ENCODE measurements at regions not wholly inside any gene's neighbourhood (a gene's known extent, or its start where the extent isn't known, plus 50 kb on each side); places are given as distances from the start of the nearest gene placed in this dataset.

GRCh38 chr6:67736816-67737215 lies 898.3 kb upstream of the ADGRB3 start:
- no peak for TF ChIP-seq TAF1 (IDR thresholded peaks at IDR 0.05; ENCODE audit: borderline replicate concordance, insufficient read depth, low read length)
- TF ChIP-seq REST (IDR thresholded peaks at IDR 0.05; ENCODE audit: insufficient read depth in 1 of 2, low read depth in 2 of 2, low read length in 2 of 2), result no peak
- TF ChIP-seq POLR2AphosphoS5 (IDR thresholded peaks at IDR 0.05; ENCODE audit: low read depth, low read length), result no peak
- no peak for TF ChIP-seq FOXP2 (optimal IDR thresholded peaks at IDR 0.05; ENCODE audit: borderline replicate concordance, extremely low read depth, extremely low read length, insufficient read depth)
- TF ChIP-seq SIN3A (IDR thresholded peaks at IDR 0.05; ENCODE audit: borderline replicate concordance, insufficient read depth, low read length), result no peak

GRCh38 chr6:67736161-67736560 lies 898.9 kb upstream of the ADGRB3 start:
- no peak for TF ChIP-seq POLR2AphosphoS5 (IDR thresholded peaks at IDR 0.05; ENCODE audit: low read depth, low read length)
- TF ChIP-seq REST (IDR thresholded peaks at IDR 0.05; ENCODE audit: insufficient read depth in 1 of 2, low read depth in 2 of 2, low read length in 2 of 2), result no peak
- no peak for TF ChIP-seq FOXP2 (optimal IDR thresholded peaks at IDR 0.05; ENCODE audit: borderline replicate concordance, extremely low read depth, extremely low read length, insufficient read depth)
- no peak for TF ChIP-seq TAF1 (IDR thresholded peaks at IDR 0.05; ENCODE audit: borderline replicate concordance, insufficient read depth, low read length)
- TF ChIP-seq SIN3A (IDR thresholded peaks at IDR 0.05; ENCODE audit: borderline replicate concordance, insufficient read depth, low read length), result no peak

- TF ChIP-seq TAF1 (IDR thresholded peaks at IDR 0.05; ENCODE audit: borderline replicate concordance, insufficient read depth, low read length) (no peak), SIN3A (IDR thresholded peaks at IDR 0.05; ENCODE audit: borderline replicate concordance, insufficient read depth, low read length) (no peak), REST (IDR thresholded peaks at IDR 0.05; ENCODE audit: insufficient read depth in 1 of 2, low read depth in 2 of 2, low read length in 2 of 2) (no peak), FOXP2 (optimal IDR thresholded peaks at IDR 0.05; ENCODE audit: borderline replicate concordance, extremely low read depth, extremely low read length, insufficient read depth) (no peak), POLR2AphosphoS5 (IDR thresholded peaks at IDR 0.05; ENCODE audit: low read depth, low read length) (no peak)
These were observed 899.5 kb upstream of the ADGRB3 start for GRCh38 chr6:67735623-67736022.

- no peak for TF ChIP-seq REST (IDR thresholded peaks at IDR 0.05; ENCODE audit: insufficient read depth in 1 of 2, low read depth in 2 of 2, low read length in 2 of 2)
- no peak for TF ChIP-seq TAF1 (IDR thresholded peaks at IDR 0.05; ENCODE audit: borderline replicate concordance, insufficient read depth, low read length)
- no peak for TF ChIP-seq FOXP2 (optimal IDR thresholded peaks at IDR 0.05; ENCODE audit: borderline replicate concordance, extremely low read depth, extremely low read length, insufficient read depth)
- TF ChIP-seq POLR2AphosphoS5 (IDR thresholded peaks at IDR 0.05; ENCODE audit: low read depth, low read length), result no peak
- no peak for TF ChIP-seq SIN3A (IDR thresholded peaks at IDR 0.05; ENCODE audit: borderline replicate concordance, insufficient read depth, low read length)
These were observed 912.2 kb upstream of the ADGRB3 start for GRCh38 chr6:67722861-67723261.

- TF ChIP-seq FOXP2 (optimal IDR thresholded peaks at IDR 0.05; ENCODE audit: borderline replicate concordance, extremely low read depth, extremely low read length, insufficient read depth) (no peak), POLR2AphosphoS5 (IDR thresholded peaks at IDR 0.05; ENCODE audit: low read depth, low read length) (no peak), REST (IDR thresholded peaks at IDR 0.05; ENCODE audit: insufficient read depth in 1 of 2, low read depth in 2 of 2, low read length in 2 of 2) (no peak), TAF1 (IDR thresholded peaks at IDR 0.05; ENCODE audit: borderline replicate concordance, insufficient read depth, low read length) (no peak), SIN3A (IDR thresholded peaks at IDR 0.05; ENCODE audit: borderline replicate concordance, insufficient read depth, low read length) (no peak)
These were observed 917.8 kb upstream of the ADGRB3 start for GRCh38 chr6:67717281-67717680.
